ENCODE measurements at regions not wholly inside any gene's neighbourhood (a gene's known extent, or its start where the extent isn't known, plus 50 kb on each side); places are given as distances from the start of the nearest gene placed in this dataset.
"Not testable (repeated sequence)": the region's sequence is repeated elsewhere in the genome, so short reads cannot be mapped to it uniquely, and the experiment has no call there.

DNA sequence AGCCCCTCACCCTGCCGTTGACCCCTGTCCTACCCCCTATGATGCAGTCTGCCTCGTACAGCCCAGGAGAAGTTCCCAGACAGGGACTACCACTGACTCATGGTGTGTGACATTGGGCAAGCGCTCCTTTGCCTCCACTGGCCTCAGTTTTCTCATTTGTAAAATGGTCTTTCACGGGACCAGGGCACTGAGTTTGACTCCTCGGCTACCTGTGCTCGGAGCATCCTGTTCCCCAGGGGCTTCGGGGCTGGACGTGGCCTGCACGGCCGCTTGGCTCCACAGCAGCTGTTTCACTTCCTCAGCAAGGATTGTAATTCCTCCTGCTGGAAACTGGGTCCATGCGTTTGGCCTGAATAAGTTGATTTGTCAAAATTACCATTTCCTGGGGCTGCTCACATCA is 277.3 kb downstream of the MATN1 start:
- Histone ChIP-seq H3K9me3 (ENCODE audit: control insufficient read depth in 1 of 2, low read length in 2 of 2) (no peaks in the 10 kb centered on the region), H3K4me3 (ENCODE audit: low read depth in 1 of 2, low read length in 2 of 2) (no peak overlapping the region), H3K27ac (ENCODE audit: low read depth, low read length) (no peak overlapping the region), H3K4me1 (ENCODE audit: control insufficient read depth in 1 of 2, insufficient read depth in 2 of 2, low read length in 2 of 2) (no peaks in the 10 kb centered on the region), H3K36me3 (ENCODE audit: control insufficient read depth in 1 of 2, insufficient read depth in 2 of 2, low read length in 2 of 2) (no peaks in the 10 kb centered on the region), H3K27me3 (ENCODE audit: control insufficient read depth in 1 of 2, insufficient read depth in 2 of 2, low read length in 2 of 2) (no peaks in the 10 kb centered on the region), H3K9ac (ENCODE audit: low read depth in 1 of 2, low read length in 2 of 2) (no peak overlapping the region)

DNA sequence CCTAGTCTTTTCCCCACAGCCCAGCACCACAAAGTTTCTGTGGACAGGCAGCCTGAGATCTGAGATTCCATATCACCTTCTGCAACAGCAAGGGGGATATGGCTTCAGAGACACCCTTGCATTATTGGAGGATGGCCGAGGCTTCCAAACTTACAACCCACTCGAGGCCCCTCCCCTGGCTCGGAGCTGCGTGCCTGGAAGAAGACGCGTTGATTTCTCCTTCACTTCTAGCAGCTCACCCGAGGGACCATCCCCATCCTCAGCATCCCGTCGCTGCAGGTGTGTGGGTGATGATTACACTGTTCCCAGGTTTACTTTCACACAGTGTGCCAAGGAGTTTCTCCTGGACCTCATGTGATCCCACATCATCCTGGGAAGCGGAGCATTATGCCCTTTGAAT is 277.9 kb downstream of the MATN1 start:
- Histone ChIP-seq H3K9ac (ENCODE audit: low read depth in 1 of 2, low read length in 2 of 2) (no peak overlapping the region), H3K36me3 (ENCODE audit: control insufficient read depth in 1 of 2, insufficient read depth in 2 of 2, low read length in 2 of 2) (no peaks in the 10 kb centered on the region), H3K4me1 (ENCODE audit: control insufficient read depth in 1 of 2, insufficient read depth in 2 of 2, low read length in 2 of 2) (no peaks in the 10 kb centered on the region), H3K9me3 (ENCODE audit: control insufficient read depth in 1 of 2, low read length in 2 of 2) (no peaks in the 10 kb centered on the region), H3K4me3 (ENCODE audit: low read depth in 1 of 2, low read length in 2 of 2) (no peak overlapping the region), H3K27ac (ENCODE audit: low read depth, low read length) (no peak overlapping the region), H3K27me3 (ENCODE audit: control insufficient read depth in 1 of 2, insufficient read depth in 2 of 2, low read length in 2 of 2) (no peaks in the 10 kb centered on the region)

DNA sequence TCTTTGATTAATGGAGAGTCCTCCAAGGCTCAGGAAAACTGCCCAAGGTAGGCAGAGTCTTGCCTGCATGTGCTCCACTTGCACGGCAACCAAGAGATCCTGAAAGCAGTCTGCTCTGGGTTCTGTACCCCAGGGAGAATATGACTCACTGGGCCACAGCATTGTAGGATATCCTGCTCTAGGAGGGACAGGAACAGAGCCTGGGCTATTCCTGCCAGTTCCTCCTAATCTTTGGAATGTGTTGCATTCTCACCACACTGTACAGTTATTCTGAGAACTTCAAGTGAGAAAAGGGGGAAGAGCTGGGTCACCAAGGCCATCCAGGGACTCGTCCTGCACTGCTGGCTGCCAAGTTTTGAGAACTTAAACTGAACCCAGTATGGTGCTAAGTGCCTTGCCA is 278.5 kb downstream of the MATN1 start:
- Histone ChIP-seq H3K4me1 (ENCODE audit: control insufficient read depth in 1 of 2, insufficient read depth in 2 of 2, low read length in 2 of 2) (no peaks in the 10 kb centered on the region), H3K36me3 (ENCODE audit: control insufficient read depth in 1 of 2, insufficient read depth in 2 of 2, low read length in 2 of 2) (no peaks in the 10 kb centered on the region), H3K9me3 (ENCODE audit: control insufficient read depth in 1 of 2, low read length in 2 of 2) (no peaks in the 10 kb centered on the region), H3K9ac (ENCODE audit: low read depth in 1 of 2, low read length in 2 of 2) (no peak overlapping the region), H3K27me3 (ENCODE audit: control insufficient read depth in 1 of 2, insufficient read depth in 2 of 2, low read length in 2 of 2) (no peaks in the 10 kb centered on the region), H3K4me3 (ENCODE audit: low read depth in 1 of 2, low read length in 2 of 2) (no peak overlapping the region), H3K27ac (ENCODE audit: low read depth, low read length) (no peak overlapping the region)

DNA sequence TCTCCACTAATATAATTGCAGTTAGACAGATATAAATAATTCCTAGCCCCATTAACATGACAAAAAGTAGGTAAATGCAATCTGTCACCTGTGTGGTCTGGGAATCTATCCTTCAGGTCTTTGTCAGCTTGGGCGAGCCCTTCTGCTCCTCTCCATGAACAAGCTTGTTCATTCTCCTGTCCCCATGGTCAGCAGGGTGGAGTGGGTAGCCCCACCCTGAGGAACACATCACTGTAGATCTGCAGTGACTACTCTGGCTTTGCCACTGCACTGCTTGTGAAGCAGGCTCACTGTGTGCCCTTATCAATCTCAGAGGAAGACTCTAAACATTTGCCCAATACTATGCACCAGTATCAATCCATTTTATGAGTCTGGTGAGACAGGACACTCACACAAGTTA is 279.0 kb downstream of the MATN1 start:
- Histone ChIP-seq H3K27me3 (ENCODE audit: control insufficient read depth in 1 of 2, insufficient read depth in 2 of 2, low read length in 2 of 2) (no peaks in the 10 kb centered on the region), H3K9me3 (ENCODE audit: control insufficient read depth in 1 of 2, low read length in 2 of 2) (no peaks in the 10 kb centered on the region), H3K4me1 (ENCODE audit: control insufficient read depth in 1 of 2, insufficient read depth in 2 of 2, low read length in 2 of 2) (no peaks in the 10 kb centered on the region), H3K36me3 (ENCODE audit: control insufficient read depth in 1 of 2, insufficient read depth in 2 of 2, low read length in 2 of 2) (no peaks in the 10 kb centered on the region), H3K27ac (ENCODE audit: low read depth, low read length) (no peak overlapping the region), H3K4me3 (ENCODE audit: low read depth in 1 of 2, low read length in 2 of 2) (no peak overlapping the region), H3K9ac (ENCODE audit: low read depth in 1 of 2, low read length in 2 of 2) (no peak overlapping the region)

DNA sequence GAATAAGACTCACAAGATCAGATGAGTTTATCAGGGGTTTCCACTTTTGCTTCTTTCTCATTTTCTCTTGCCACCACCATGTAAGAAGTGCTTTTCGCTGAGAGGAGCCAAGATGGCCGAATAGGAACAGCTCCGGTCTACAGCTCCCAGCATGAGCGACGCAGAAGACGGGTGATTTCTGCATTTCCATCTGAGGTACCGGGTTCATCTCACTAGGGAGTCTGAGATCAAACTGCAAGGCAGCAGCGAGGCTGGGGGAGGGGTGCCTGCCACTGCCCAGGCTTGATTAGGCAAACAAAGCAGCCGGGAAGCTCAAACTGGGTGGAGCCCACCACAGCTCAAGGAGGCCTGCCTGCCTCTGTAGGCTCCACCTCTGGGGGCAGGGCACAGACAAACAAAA is 285.1 kb downstream of the MATN1 start:
- H3K4me1 ChIP-seq (ENCODE audit: control insufficient read depth in 1 of 2, insufficient read depth in 2 of 2, low read length in 2 of 2); H3K27me3 ChIP-seq (ENCODE audit: control insufficient read depth in 1 of 2, insufficient read depth in 2 of 2, low read length in 2 of 2); H3K4me3 ChIP-seq (ENCODE audit: low read depth in 1 of 2, low read length in 2 of 2); H3K9me3 ChIP-seq (ENCODE audit: control insufficient read depth in 1 of 2, low read length in 2 of 2); H3K9ac ChIP-seq (ENCODE audit: low read depth in 1 of 2, low read length in 2 of 2); H3K27ac ChIP-seq (ENCODE audit: low read depth, low read length); H3K36me3 ChIP-seq (ENCODE audit: control insufficient read depth in 1 of 2, insufficient read depth in 2 of 2, low read length in 2 of 2): not testable (repeated sequence)

DNA sequence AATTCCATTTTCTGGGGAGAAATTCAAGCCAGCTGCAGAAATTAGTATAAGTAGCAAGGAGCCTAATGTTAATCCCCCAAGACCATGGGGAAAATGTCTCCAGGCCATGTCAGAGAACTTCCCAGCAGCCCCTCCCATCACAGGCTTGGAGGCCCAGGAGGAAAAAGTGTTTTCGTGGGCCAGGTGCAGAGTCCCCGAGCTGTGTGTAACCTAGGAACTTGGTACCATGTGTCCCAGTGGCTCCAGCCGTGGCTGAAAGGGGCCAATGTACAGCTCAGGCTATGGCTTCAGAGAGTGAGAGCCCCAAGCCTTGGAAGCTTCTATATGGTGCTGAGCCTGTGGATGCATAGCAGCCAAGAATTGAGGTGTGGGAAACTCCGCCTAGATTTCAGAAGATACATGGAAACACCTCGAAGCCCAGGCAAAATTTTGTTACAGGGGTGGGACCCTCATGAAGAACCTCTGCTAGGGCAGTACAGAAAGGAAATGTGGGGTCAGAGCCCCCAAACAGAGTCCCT is 286.3 kb downstream of the MATN1 start:
- no peaks in the 10 kb centered on the region for H3K9me3 ChIP-seq (ENCODE audit: control insufficient read depth in 1 of 2, low read length in 2 of 2)
- H3K4me1 ChIP-seq (ENCODE audit: control insufficient read depth in 1 of 2, insufficient read depth in 2 of 2, low read length in 2 of 2), result no peaks in the 10 kb centered on the region
- H3K27me3 ChIP-seq (ENCODE audit: control insufficient read depth in 1 of 2, insufficient read depth in 2 of 2, low read length in 2 of 2), result no peaks in the 10 kb centered on the region
- no peak overlapping the region for H3K9ac ChIP-seq (ENCODE audit: low read depth in 1 of 2, low read length in 2 of 2)
- H3K4me3 ChIP-seq (ENCODE audit: low read depth in 1 of 2, low read length in 2 of 2), result no peak overlapping the region
- H3K27ac ChIP-seq (ENCODE audit: low read depth, low read length), result no peak overlapping the region
- H3K36me3 ChIP-seq (ENCODE audit: control insufficient read depth in 1 of 2, insufficient read depth in 2 of 2, low read length in 2 of 2), result no peaks in the 10 kb centered on the region

DNA sequence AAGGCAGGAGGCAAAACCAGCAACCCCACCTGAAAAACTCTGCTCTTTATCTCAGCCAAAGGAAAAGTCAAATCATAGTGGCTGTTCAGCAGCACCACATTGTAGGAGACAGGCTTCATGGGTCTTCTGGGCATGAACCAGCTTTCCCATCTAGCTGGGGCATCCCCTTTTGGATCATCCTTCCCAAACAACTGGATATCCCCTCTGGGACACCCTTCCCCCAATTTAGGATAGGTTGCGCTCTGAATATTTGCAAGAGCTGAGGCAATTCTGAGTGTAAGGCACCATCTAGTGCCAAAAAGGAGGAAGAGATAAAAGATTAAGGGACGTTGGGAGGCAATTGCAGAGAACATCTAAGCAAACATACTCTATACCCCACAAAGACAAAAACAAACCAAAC is 295.8 kb downstream of the MATN1 start:
- Histone ChIP-seq H3K27ac (ENCODE audit: low read depth, low read length) (no peak overlapping the region), H3K4me3 (ENCODE audit: low read depth in 1 of 2, low read length in 2 of 2) (no peak overlapping the region), H3K9me3 (ENCODE audit: control insufficient read depth in 1 of 2, low read length in 2 of 2) (peaks cover 0 to 4% of the 10 kb centered on the region in 2 donors), H3K9ac (ENCODE audit: low read depth in 1 of 2, low read length in 2 of 2) (no peak overlapping the region), H3K27me3 (ENCODE audit: control insufficient read depth in 1 of 2, insufficient read depth in 2 of 2, low read length in 2 of 2) (peaks cover 0 to 3% of the 10 kb centered on the region in 2 donors), H3K4me1 (ENCODE audit: control insufficient read depth in 1 of 2, insufficient read depth in 2 of 2, low read length in 2 of 2) (no peaks in the 10 kb centered on the region), H3K36me3 (ENCODE audit: control insufficient read depth in 1 of 2, insufficient read depth in 2 of 2, low read length in 2 of 2) (no peaks in the 10 kb centered on the region)

DNA sequence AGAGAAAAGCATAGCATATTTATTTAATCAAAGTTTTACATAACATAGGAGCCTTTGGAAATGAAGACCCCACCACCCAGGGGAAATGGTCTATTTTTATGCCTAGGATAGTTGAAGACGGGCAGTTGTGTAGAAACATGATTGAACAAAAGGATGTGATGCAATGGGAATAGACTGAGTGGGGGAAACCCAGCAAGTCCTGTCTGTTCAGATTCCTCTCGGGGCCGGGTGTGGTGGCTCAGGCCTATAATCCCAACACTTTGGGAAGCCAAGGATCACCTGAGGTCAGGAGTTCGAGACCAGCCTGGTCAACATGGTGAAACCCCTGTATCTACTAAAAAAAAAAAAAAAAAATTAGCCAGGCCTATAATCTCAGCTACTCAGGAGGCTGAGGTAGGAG is 298.3 kb downstream of the MATN1 start:
- Histone ChIP-seq H3K9me3 (ENCODE audit: control insufficient read depth in 1 of 2, low read length in 2 of 2) (peaks cover 0 to 4% of the 10 kb centered on the region in 2 donors), H3K36me3 (ENCODE audit: control insufficient read depth in 1 of 2, insufficient read depth in 2 of 2, low read length in 2 of 2) (no peaks in the 10 kb centered on the region), H3K4me3 (ENCODE audit: low read depth in 1 of 2, low read length in 2 of 2) (no peak overlapping the region), H3K27ac (ENCODE audit: low read depth, low read length) (no peak overlapping the region), H3K9ac (ENCODE audit: low read depth in 1 of 2, low read length in 2 of 2) (no peak overlapping the region), H3K27me3 (ENCODE audit: control insufficient read depth in 1 of 2, insufficient read depth in 2 of 2, low read length in 2 of 2) (peaks cover 0 to 3% of the 10 kb centered on the region in 2 donors), H3K4me1 (ENCODE audit: control insufficient read depth in 1 of 2, insufficient read depth in 2 of 2, low read length in 2 of 2) (no peaks in the 10 kb centered on the region)

DNA sequence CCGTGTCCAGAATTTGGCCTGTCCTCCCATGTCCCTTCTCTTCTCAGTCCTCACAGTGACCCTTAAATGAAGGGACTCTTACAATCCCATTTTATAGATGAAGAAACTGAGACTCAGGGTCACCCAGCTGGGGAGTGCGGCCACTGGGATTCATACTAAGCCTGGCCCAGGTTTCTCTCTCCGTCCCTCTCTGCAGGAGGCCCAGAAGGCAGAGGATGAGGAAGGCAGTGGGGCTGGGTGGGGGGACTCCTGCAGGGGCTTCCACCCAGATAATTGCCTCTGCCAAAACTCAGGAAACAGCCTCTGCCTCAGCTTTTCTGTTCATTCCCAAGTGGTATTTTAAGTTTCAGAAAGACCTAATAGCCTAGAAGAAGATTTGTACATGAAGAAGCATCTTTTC is 299.8 kb downstream of the MATN1 start:
- Histone ChIP-seq H3K4me3 (ENCODE audit: low read depth in 1 of 2, low read length in 2 of 2) (no peak overlapping the region), H3K27me3 (ENCODE audit: control insufficient read depth in 1 of 2, insufficient read depth in 2 of 2, low read length in 2 of 2) (peaks cover 0 to 3% of the 10 kb centered on the region in 2 donors), H3K9me3 (ENCODE audit: control insufficient read depth in 1 of 2, low read length in 2 of 2) (peaks cover 0 to 2% of the 10 kb centered on the region in 2 donors), H3K9ac (ENCODE audit: low read depth in 1 of 2, low read length in 2 of 2) (no peak overlapping the region), H3K36me3 (ENCODE audit: control insufficient read depth in 1 of 2, insufficient read depth in 2 of 2, low read length in 2 of 2) (no peaks in the 10 kb centered on the region), H3K4me1 (ENCODE audit: control insufficient read depth in 1 of 2, insufficient read depth in 2 of 2, low read length in 2 of 2) (no peaks in the 10 kb centered on the region), H3K27ac (ENCODE audit: low read depth, low read length) (no peak overlapping the region)

DNA sequence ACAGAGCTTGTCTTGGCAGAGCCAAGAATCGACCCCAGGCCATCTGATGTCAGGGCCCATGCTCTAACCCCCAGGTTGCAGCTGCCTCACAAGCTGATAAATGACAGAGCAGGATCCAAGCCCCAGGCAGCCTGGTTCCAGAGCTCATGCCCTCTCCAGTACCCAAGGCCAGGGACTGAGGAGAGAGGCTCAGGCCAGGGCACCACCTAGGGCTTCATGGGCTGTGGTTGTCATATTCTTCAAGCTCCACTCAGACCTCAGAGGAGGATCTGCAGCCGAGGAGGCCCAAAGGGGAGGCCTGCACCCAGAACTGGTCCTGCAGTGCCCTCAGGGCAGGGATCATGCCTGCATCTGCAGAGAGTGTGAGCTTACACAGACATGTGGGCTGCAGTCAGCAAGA is 301.1 kb downstream of the MATN1 start:
- H3K4me3 ChIP-seq (ENCODE audit: low read depth in 1 of 2, low read length in 2 of 2), result no peak overlapping the region
- H3K27me3 ChIP-seq (ENCODE audit: control insufficient read depth in 1 of 2, insufficient read depth in 2 of 2, low read length in 2 of 2), result peaks cover 0 to 3% of the 10 kb centered on the region in 2 donors

DNA sequence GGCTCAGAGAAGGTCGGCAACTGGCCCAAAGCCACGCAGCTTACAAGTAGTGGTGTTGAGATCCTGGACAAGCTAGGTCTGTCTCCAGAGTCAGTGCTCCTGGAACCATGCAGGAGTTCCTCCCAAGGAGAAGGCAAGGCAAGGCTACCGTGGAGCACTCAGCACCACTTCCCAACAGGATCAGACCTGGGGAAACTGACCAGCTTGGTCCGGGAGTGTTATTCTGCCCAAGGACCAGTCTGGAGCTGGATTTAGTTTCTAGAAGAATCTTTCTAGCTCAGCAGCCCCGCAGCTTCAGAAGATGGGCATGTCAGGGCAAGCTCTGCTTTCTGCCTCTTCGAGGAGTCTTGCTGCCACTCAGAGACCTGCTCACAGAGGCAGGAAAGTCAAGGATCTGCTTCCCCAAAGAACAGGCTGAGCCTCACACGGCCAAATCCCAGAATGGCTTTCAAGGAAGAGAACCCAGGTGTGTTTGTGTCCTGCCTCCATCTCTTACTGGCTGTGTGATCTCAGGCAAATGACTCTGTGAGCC is 302.8 kb downstream of the MATN1 start:
- Histone ChIP-seq H3K4me3 (ENCODE audit: low read depth in 1 of 2, low read length in 2 of 2) (no peak overlapping the region), H3K27me3 (ENCODE audit: control insufficient read depth in 1 of 2, insufficient read depth in 2 of 2, low read length in 2 of 2) (no peaks in the 10 kb centered on the region), H3K9ac (ENCODE audit: low read depth in 1 of 2, low read length in 2 of 2) (no peak overlapping the region), H3K36me3 (ENCODE audit: control insufficient read depth in 1 of 2, insufficient read depth in 2 of 2, low read length in 2 of 2) (no peaks in the 10 kb centered on the region), H3K27ac (ENCODE audit: low read depth, low read length) (no peak overlapping the region), H3K4me1 (ENCODE audit: control insufficient read depth in 1 of 2, insufficient read depth in 2 of 2, low read length in 2 of 2) (no peaks in the 10 kb centered on the region), H3K9me3 (ENCODE audit: control insufficient read depth in 1 of 2, low read length in 2 of 2) (no peaks in the 10 kb centered on the region)

More for the DNA sequence above, 301.1 kb downstream of the MATN1 start:
- Histone ChIP-seq H3K9me3 (ENCODE audit: control insufficient read depth in 1 of 2, low read length in 2 of 2) (no peaks in the 10 kb centered on the region), H3K4me1 (ENCODE audit: control insufficient read depth in 1 of 2, insufficient read depth in 2 of 2, low read length in 2 of 2) (no peaks in the 10 kb centered on the region), H3K9ac (ENCODE audit: low read depth in 1 of 2, low read length in 2 of 2) (no peak overlapping the region), H3K27ac (ENCODE audit: low read depth, low read length) (no peak overlapping the region), H3K36me3 (ENCODE audit: control insufficient read depth in 1 of 2, insufficient read depth in 2 of 2, low read length in 2 of 2) (no peaks in the 10 kb centered on the region)

All from duodenal mucosa (tissue), 2 donors.